Head of caudate nucleus (tissue), 42 donors: ENCODE measurements at regions not wholly inside any gene's neighbourhood (a gene's known extent, or its start where the extent isn't known, plus 50 kb on each side); places are given as distances from the start of the nearest gene placed in this dataset.

Source experiments
- DNase-seq, 42 donors: peaks; one replicate each; pipeline versions ENCODE4 v3.0.0 to v3.0.0-alpha.2; 2020 to 2021; ENCODE audit warnings: mixed read lengths in 7 of 42
- intact Hi-C: fragments of 100-400 bp; cut with DNase I; formaldehyde crosslinking; loops from one replicate; pipeline ENCODE4 v1.15.0; 2022

DNA sequence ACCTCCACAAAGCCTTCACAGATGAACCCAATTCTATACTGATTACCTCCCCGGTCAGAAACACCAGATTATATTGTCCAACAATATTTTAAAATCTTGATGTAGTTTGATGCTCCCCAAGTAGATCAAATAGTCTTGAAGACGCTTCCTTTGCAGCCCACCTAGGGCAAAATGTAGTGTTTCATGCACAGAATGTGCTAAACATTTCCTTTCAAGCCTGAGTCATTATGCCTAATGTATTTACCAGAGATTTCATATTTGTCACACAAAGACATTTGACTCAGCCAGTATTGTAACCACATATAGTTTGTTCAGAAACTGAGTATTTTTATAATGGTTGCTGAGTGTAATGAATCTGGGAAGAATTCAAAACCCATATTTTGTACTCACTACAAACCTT is 1396.8 kb downstream of the LRRC4C start:
- no peak for DNase-seq
- intact Hi-C loops = no loop called here

GRCh38 chr11:40061221-40061620 is 1398.2 kb downstream of the LRRC4C start:
- DNase-seq = no peak
- intact Hi-C loops = no loop called here

GRCh38 chr11:40054631-40055030 is 1404.8 kb downstream of the LRRC4C start:
- intact Hi-C loops = no loop called here
- DNase-seq = no peak

- no peak for DNase-seq
- intact Hi-C loops = no loop called here
These were observed 1414.1 kb downstream of the LRRC4C start for GRCh38 chr11:40045312-40045711.

DNA sequence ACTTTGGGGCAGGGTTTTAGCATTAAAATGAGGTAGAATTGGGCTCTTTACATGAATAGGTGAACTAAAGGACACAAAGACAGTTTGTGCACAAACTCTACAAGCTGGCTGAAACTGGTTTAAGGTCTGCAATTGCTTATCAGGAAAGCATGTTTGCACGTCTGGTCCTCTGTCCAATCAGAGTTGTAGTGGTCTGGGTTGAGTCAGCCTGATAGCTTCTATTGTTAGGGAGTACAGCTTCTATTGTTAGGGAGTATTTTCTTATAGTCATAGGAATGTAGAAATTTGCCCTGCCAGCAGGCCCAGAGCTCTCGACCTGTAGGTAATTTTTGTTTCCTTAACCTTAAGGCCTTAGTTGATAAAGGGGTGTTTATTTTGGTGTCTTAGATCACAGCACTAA is 1422.4 kb downstream of the LRRC4C start:
- no peak for DNase-seq
- intact Hi-C loops = no loop called here

- no peak for DNase-seq
- intact Hi-C loops = no loop called here
These were observed 1427.1 kb downstream of the LRRC4C start for GRCh38 chr11:40032331-40032730.

DNA sequence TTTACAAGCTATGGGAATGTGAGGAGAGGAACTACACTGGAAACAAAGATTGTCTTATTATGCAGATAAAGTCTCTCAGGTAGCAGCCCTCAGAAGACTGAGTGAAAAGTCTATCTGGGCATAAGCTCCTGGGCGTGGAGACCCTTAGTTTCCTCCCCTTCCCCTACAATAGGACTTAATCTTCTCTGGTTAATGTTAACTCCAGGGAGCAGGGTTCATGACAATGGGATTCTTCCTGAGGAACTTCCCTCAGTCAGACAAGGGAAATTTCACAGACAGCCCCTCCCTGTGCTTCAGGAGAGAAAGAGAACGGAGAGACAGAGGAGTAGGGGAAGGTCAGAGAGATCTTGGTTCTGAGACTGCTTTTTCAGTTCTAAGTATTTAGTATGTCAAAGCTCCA is 1428.6 kb downstream of the LRRC4C start:
- no peak for DNase-seq
- intact Hi-C loops = no loop called here

- intact Hi-C loops = no loop called here
- DNase-seq = no peak
These were observed 1430.1 kb downstream of the LRRC4C start for GRCh38 chr11:40029391-40029790.

DNA sequence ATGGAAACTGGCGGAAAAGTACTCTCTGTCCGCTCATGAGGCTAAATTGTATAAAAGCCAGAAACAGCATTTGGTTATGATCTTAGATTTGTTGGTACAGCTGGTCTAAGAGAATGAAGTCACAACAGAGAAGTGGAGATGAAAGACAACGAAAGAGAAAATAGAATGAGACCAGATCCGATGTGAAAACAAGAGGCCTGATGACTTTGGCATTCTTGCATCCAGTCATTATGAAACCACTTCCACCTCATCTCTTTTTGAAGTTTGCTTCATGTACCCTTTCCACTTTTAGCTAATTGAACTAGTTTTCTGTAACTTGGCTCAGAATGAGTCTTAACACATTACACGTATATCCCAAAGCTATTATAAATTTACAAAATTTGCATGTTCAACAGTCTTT is 1431.7 kb downstream of the LRRC4C start:
- no peak for DNase-seq
- intact Hi-C loops = no loop called here

- intact Hi-C loops = no loop called here
- no peak for DNase-seq
These were observed 1435.7 kb downstream of the LRRC4C start for GRCh38 chr11:40023724-40024123.

GRCh38 chr11:40010011-40010410 is 1449.4 kb downstream of the LRRC4C start:
- intact Hi-C loops = no loop called here
- DNase-seq = no peak

GRCh38 chr11:39992551-39992950 is 1466.9 kb downstream of the LRRC4C start:
- intact Hi-C loops = no loop called here
- DNase-seq = no peak

DNA sequence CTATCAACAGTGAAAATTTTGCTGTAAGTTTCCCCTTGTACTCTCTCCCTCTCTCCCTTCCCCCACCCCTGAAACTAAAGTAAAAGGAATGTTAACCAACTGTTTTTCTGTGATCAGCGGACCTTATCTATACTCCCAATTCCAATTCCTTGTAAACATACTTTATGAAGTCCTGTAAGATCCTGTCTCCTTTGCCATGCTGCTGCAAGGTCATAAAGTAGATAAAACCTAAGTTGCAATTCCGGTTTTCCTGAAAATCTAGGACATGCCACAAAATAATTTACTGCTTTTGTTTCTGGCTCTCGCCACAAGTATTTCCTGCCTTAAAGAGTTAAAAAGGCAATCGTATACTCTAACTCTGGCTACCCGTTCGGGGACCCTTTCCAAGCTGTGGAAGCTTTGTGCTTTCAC is 1469.0 kb downstream of the LRRC4C start:
- intact Hi-C loops = no loop called here
- DNase-seq = no peak

DNA sequence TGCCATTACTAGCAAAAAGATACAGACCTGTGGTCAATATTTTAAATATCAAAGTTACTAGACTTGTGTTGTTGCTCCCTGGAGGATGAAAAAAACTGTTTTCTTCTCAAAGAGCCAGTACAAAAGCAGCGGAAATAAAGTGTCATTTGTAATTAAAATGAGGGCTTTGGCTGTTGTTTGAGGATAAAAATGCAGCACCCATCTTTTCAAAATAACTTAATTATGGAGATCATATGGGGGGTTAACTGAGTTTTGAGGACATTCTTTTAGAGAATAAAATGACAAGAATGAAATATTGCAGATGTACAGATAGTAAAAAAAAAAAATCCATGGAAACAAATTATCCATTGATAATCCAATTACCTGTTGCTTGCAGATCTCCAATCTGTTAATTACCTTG is 1484.4 kb downstream of the LRRC4C start:
- intact Hi-C loops = no loop called here
- DNase-seq = no peak

DNA sequence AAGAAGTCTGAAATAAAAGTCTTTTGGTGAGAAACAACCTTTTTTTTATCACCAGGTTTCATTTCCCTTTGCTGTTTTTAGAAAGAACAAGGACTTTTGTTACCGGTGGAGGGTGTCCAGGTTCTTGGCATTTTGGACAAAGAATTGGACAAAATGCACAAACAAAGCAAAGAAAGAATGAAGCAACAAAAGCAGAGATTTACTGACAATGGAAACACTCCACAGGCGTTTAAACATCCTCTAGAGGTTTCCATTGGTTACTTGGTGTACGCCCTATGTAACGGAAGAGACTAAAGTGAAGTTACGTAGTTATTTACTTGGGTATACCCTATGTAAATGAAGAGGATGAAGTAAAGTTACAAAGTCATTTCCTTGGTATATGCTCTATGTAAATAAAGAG is 1487.0 kb downstream of the LRRC4C start:
- intact Hi-C loops = no loop called here

GRCh38 chr11:39971938-39972337 is 1487.5 kb downstream of the LRRC4C start:
- no peak for DNase-seq
- intact Hi-C loops = no loop called here

More for the DNA sequence above, 1487.0 kb downstream of the LRRC4C start:
- no peak for DNase-seq

DNA sequence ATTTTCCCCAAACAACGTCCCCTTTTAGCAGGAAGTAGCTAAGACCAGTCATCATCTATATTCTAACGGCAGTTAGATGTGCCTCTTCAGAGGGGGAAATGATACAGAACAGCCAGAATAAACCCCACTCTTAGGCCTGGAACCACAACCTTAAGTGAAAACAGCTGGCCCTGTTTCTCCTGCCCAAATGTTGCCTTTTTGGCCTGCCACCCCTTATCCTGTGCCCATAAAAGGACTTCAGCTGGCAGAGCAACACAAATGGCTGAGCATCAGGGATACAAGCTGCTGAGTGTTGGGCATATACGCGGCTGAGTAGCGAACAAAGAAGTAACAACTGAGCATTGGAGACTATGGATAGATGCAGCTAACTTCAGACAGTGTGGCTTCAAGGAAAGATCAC is 1491.4 kb downstream of the LRRC4C start:
- intact Hi-C loops = no loop called here
- DNase-seq = no peak

DNA sequence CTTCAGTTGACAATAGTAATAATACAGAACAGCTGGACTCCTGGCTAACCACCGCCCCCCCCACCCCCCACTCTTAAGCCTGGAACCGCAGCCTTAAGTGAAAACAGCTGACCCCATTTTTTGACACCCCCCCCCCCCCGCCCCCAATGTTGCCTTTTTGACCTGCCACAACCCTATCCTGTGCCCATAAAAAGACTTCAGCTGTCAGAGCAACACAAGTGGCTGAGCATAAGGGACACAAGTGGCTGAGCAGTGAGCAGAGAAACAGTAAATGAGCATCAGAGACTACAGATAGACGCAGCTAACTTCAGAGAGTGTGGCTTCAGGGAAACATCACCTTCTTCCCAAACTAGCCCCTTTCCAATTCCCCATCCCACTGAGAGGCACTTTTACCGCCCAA is 1493.8 kb downstream of the LRRC4C start:
- intact Hi-C loops = no loop called here
- DNase-seq = no peak

GRCh38 chr11:39960206-39960605 is 1499.2 kb downstream of the LRRC4C start:
- intact Hi-C loops = no loop called here
- DNase-seq = no peak

GRCh38 chr11:39932966-39933365 is 1526.5 kb downstream of the LRRC4C start:
- intact Hi-C loops = no loop called here

GRCh38 chr11:39917256-39917655 is 1542.2 kb downstream of the LRRC4C start:
- DNase-seq = peak in 3 of 42 donors; percentile 13 to 30 (median 16)
- intact Hi-C loops = no loop called here

More at GRCh38 chr11:39932966-39933365, 1526.5 kb downstream of the LRRC4C start:
- no peak for DNase-seq

DNA sequence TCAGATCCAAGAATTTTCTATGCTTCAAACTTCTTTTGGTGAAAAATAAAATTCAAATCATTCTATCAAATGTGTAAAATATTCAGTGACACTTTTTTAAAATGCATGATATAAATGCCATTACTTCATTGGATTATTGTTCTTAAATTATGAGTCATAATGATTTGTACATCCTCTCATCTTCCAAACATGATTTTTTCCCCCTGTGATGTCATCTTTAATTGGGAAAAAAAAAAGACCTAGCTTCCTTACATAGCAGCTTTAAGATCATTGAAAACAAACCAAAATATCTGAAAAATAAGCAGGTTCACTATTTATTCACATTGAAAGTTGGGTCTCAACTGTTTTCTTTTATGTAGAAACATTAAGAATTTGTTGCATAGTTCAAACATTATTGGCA is 1549.4 kb downstream of the LRRC4C start:
- no peak for DNase-seq
- intact Hi-C loops = no loop called here
